H9 (cell line): ENCODE measurements at regions not wholly inside any gene's neighbourhood (a gene's known extent, or its start where the extent isn't known, plus 50 kb on each side); places are given as distances from the start of the nearest gene placed in this dataset.

Source experiments
- DNase-seq: peaks from one replicate; pipeline ENCODE4 v3.0.0-alpha.2; 2017
- H2AFZ ChIP-seq: one replicate; pipeline ENCODE4 v1.6.1; 2013; ENCODE audit warnings: mild to moderate bottlenecking, low read length, control low read depth, moderate library complexity
- H2AK5ac ChIP-seq: 2 replicates; pipeline ENCODE4 v1.6.1; 2013; ENCODE audit warnings: low read length, control low read depth, mixed read lengths; ENCODE audit not compliant: insufficient read length
- H2BK120ac ChIP-seq: one replicate; pipeline ENCODE4 v1.6.1; 2013; ENCODE audit warnings: low read depth, mild to moderate bottlenecking, low read length, control low read depth, inconsistent platforms; ENCODE audit not compliant: poor library complexity, severe bottlenecking
- H2BK12ac ChIP-seq: 2 replicates; pipeline ENCODE4 v1.6.1; 2013; ENCODE audit warnings: low read length, control low read depth, mixed read lengths, low read depth; ENCODE audit not compliant: insufficient read length
- H2BK15ac ChIP-seq: 2 replicates; pipeline ENCODE4 v1.6.1; 2013; ENCODE audit warnings: low read depth, low read length, control low read depth
- H2BK20ac ChIP-seq: one replicate; pipeline ENCODE4 v1.6.1; 2013; ENCODE audit warnings: low read depth, mild to moderate bottlenecking, low read length, control low read depth, inconsistent platforms; ENCODE audit not compliant: poor library complexity, severe bottlenecking
- H2BK5ac ChIP-seq: 2 replicates; pipeline ENCODE4 v1.6.1; 2013; ENCODE audit warnings: low read length, control low read depth, mixed read lengths; ENCODE audit not compliant: insufficient read length
- H3K14ac ChIP-seq: 2 replicates; pipeline ENCODE4 v1.6.1; 2013; ENCODE audit warnings: low read length, control low read depth; ENCODE audit not compliant: insufficient read depth
- H3K18ac ChIP-seq: 2 replicates; pipeline ENCODE4 v1.6.1; 2013; ENCODE audit warnings: low read depth, mild to moderate bottlenecking, mixed read lengths, low read length, control low read depth; ENCODE audit not compliant: insufficient read length
- H3K23ac ChIP-seq: 2 replicates; pipeline ENCODE4 v1.6.1; 2013; ENCODE audit warnings: low read length, control low read depth, mixed read lengths, low read depth; ENCODE audit not compliant: insufficient read length
- H3K23me2 ChIP-seq: 2 replicates; pipeline ENCODE4 v1.6.1; 2013; ENCODE audit warnings: low read depth, mild to moderate bottlenecking, mixed read lengths, low read length, control low read depth; ENCODE audit not compliant: insufficient read length, poor library complexity, severe bottlenecking
- H3K27ac ChIP-seq: 2 replicates; pipeline ENCODE4 v1.5.1; 2013; ENCODE audit warnings: low read length, control low read depth, mixed read lengths, low read depth; ENCODE audit not compliant: insufficient read length
- H3K27me3 ChIP-seq: 2 replicates; pipeline ENCODE4 v1.6.1; 2013; ENCODE audit warnings: low read length, control low read depth, inconsistent platforms; ENCODE audit not compliant: insufficient read depth
- H3K4ac ChIP-seq: 2 replicates; pipeline ENCODE4 v1.6.1; 2013; ENCODE audit warnings: low read depth, mild to moderate bottlenecking, control low read depth, inconsistent platforms, low read length, moderate library complexity
- H3K4me1 ChIP-seq: 2 replicates; pipeline ENCODE4 v1.6.1; 2013; ENCODE audit warnings: low read length, control low read depth, inconsistent platforms; ENCODE audit not compliant: insufficient read depth
- H3K4me2 ChIP-seq: 2 replicates; pipeline ENCODE4 v1.6.1; 2013; ENCODE audit warnings: low read length, control low read depth, mixed read lengths; ENCODE audit not compliant: insufficient read length, insufficient read depth
- H3K56ac ChIP-seq: 2 replicates; pipeline ENCODE4 v1.6.1; 2013; ENCODE audit warnings: low read depth, mild to moderate bottlenecking, mixed read lengths, low read length, control low read depth; ENCODE audit not compliant: insufficient read length
- H3K79me1 ChIP-seq: 2 replicates; pipeline ENCODE4 v1.6.1; 2013; ENCODE audit warnings: low read depth, mild to moderate bottlenecking, moderate library complexity, low read length, control low read depth, inconsistent platforms; ENCODE audit not compliant: insufficient read depth, poor library complexity, severe bottlenecking
- H3K79me2 ChIP-seq: 2 replicates; pipeline ENCODE4 v1.6.1; 2013; ENCODE audit warnings: low read length, control low read depth, inconsistent platforms; ENCODE audit not compliant: insufficient read depth
- H3K9ac ChIP-seq: 2 replicates; pipeline ENCODE4 v1.6.1; 2013; ENCODE audit warnings: low read length, control low read depth, mixed read lengths; ENCODE audit not compliant: insufficient read length; ENCODE audit errors: extremely low read depth
- H3K9me3 ChIP-seq: one replicate; pipeline ENCODE4 v1.6.1; 2013; ENCODE audit warnings: low read depth, low read length, inconsistent platforms; ENCODE audit not compliant: control insufficient read depth
- H3T11ph ChIP-seq: one replicate; pipeline ENCODE4 v1.6.1; 2013; ENCODE audit warnings: mild to moderate bottlenecking, low read length, control low read depth, inconsistent platforms
- H4K20me1 ChIP-seq: one replicate; pipeline ENCODE4 v1.6.1; 2013; ENCODE audit not compliant: control insufficient read depth, insufficient read length, insufficient read depth
- H4K5ac ChIP-seq: 2 replicates; pipeline ENCODE4 v1.6.1; 2013; ENCODE audit warnings: low read depth, mild to moderate bottlenecking, mixed read lengths, low read length, control low read depth; ENCODE audit not compliant: insufficient read length
- H4K8ac ChIP-seq: replicated peaks from 2 replicates; pipeline ENCODE4 v1.6.1; 2013; ENCODE audit warnings: low read length, control low read depth, mixed read lengths, low read depth; ENCODE audit not compliant: insufficient read length
- H4K91ac ChIP-seq: 2 replicates; pipeline ENCODE4 v1.6.1; 2013; ENCODE audit warnings: low read depth, mild to moderate bottlenecking, moderate library complexity, mixed read lengths, low read length, control low read depth; ENCODE audit not compliant: insufficient read length
- H3K27ac Mint-ChIP-seq, 3 experiments: 2 replicates in 2 of 3; 3 replicates in 1 of 3; pipeline ENCODE4 v1.8.0; 2020 to 2021; ENCODE audit warnings: mixed read lengths in 3 of 3, mild to moderate bottlenecking in 1 of 3, moderate library complexity in 1 of 3
- H3K27me3 Mint-ChIP-seq: 2 replicates; pipeline ENCODE4 v1.8.0; 2021; ENCODE audit warnings: low read depth, mild to moderate bottlenecking, moderate library complexity, mixed read lengths
- H3K36me3 Mint-ChIP-seq, 3 experiments: 2 replicates in 2 of 3; 3 replicates in 1 of 3; pipeline ENCODE4 v1.8.0; 2020 to 2021; ENCODE audit warnings: low read depth in 3 of 3, mixed read lengths in 3 of 3; ENCODE audit not compliant: insufficient read depth in 1 of 3
- H3K4me1 Mint-ChIP-seq, 2 experiments: 2 replicates each; pipeline ENCODE4 v1.8.0; 2020; ENCODE audit warnings: mixed read lengths in 2 of 2
- H3K4me3 Mint-ChIP-seq, 2 experiments: 2 replicates in 1 of 2; 3 replicates in 1 of 2; pipeline ENCODE4 v1.8.0; 2020 to 2021; ENCODE audit warnings: mild to moderate bottlenecking in 2 of 2, mixed read lengths in 2 of 2, moderate library complexity in 1 of 2
- H3K9me3 Mint-ChIP-seq, 2 experiments: 2 replicates in 1 of 2; 3 replicates in 1 of 2; pipeline ENCODE4 v1.8.0; 2020; ENCODE audit warnings: mild to moderate bottlenecking in 2 of 2, mixed read lengths in 2 of 2, moderate library complexity in 1 of 2
- CTCF ChIP-seq: fragments of 200-600 bp; sonication (generic); conservative IDR thresholded peaks from 3 replicates; pipeline ENCODE4 v1.8.0; 2021; ENCODE audit warnings: antibody characterized with exemption, mild to moderate bottlenecking
- WGBS: extraction: QIAGEN DNeasy Blood & Tissue Kit; methylation state at CpG from one replicate; pipeline ENCODE4 v1.1.7; 2013; ENCODE audit warnings: missing lambda C conversion rate, low lambda C conversion rate, mixed read lengths; ENCODE audit not compliant: insufficient read length; ENCODE audit errors: extremely low coverage; 5-methylcytosine and 5-hydroxymethylcytosine counted together

GRCh38 chr7:25308906-25309705 lies 80.8 kb upstream of the NPVF start:
- H4K20me1 ChIP-seq, result no peaks in the 10 kb centered on the region
- Mint-ChIP-seq H3K4me1 (peaks cover 10% of the 10 kb centered on the region in 2 experiments), H3K27ac (no peak overlapping the region), H3K36me3 (no peaks in the 10 kb centered on the region), H3K4me3 (no peak overlapping the region), H3K27me3 (no peaks in the 10 kb centered on the region), H3K9me3 (no peaks in the 10 kb centered on the region)
- no peaks in the 10 kb centered on the region for H3K4me1 ChIP-seq
- no peaks in the 10 kb centered on the region for H3K9me3 ChIP-seq
- H2AK5ac ChIP-seq, result no peak overlapping the region
- no peak overlapping the region for H3K56ac ChIP-seq
- H3K79me1 ChIP-seq, result no peaks in the 10 kb centered on the region
- no peak overlapping the region for H4K5ac ChIP-seq
- no CpG with 5 or more reads among the region's 6 CpGs for WGBS
- no peaks in the 10 kb centered on the region for H3K27me3 ChIP-seq
- H3K18ac ChIP-seq, result no peak overlapping the region
- H3K79me2 ChIP-seq, result no peaks in the 10 kb centered on the region
- H4K8ac ChIP-seq, result no peak overlapping the region
- no peak overlapping the region for H3K27ac ChIP-seq
- H3K4me2 ChIP-seq, result no peak overlapping the region
- no peak overlapping the region for H3K9ac ChIP-seq
- no peak overlapping the region for H3T11ph ChIP-seq
- H2BK120ac ChIP-seq, result no peak overlapping the region
- H3K4ac ChIP-seq, result no peak overlapping the region
- H2BK12ac ChIP-seq, result no peak overlapping the region
- H3K23ac ChIP-seq, result no peak overlapping the region
- no peak overlapping the region for H2AFZ ChIP-seq
- H2BK5ac ChIP-seq, result no peak overlapping the region
- DNase-seq, result no peak
- H4K91ac ChIP-seq, result no peak overlapping the region
- H2BK20ac ChIP-seq, result no peak overlapping the region
- TF ChIP-seq CTCF, result no peak
- no peak overlapping the region for H3K14ac ChIP-seq
- no peak overlapping the region for H2BK15ac ChIP-seq
- H3K23me2 ChIP-seq, result no peaks in the 10 kb centered on the region
